ENCODE measurements at regions not wholly inside any gene's neighbourhood (a gene's known extent, or its start where the extent isn't known, plus 50 kb on each side); places are given as distances from the start of the nearest gene placed in this dataset.

DNA sequence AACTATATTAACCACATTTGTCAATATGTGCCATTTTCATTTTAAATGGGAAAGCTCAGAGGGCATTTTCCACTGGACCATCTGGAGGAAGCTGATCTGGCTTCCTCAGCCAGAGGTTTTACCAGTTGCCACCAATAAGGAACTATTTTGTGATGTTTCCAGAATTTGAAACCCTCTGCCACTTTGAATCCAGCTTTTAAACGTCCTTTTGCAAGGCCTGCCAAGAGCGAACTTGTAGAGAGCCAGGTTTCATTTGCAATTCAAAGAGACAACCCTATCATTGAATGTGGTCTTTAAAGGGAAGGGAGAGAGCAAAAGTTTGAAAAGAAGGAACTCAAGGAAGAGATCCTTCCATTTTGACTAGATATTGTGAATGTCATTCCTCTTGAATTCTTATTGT lies 123.3 kb upstream of the CHL1 start:
- peak overlapping the region in 1 of 3 experiments; percentile 71 for H3K27ac Mint-ChIP-seq
- H3K4me3 Mint-ChIP-seq = no peak overlapping the region

DNA sequence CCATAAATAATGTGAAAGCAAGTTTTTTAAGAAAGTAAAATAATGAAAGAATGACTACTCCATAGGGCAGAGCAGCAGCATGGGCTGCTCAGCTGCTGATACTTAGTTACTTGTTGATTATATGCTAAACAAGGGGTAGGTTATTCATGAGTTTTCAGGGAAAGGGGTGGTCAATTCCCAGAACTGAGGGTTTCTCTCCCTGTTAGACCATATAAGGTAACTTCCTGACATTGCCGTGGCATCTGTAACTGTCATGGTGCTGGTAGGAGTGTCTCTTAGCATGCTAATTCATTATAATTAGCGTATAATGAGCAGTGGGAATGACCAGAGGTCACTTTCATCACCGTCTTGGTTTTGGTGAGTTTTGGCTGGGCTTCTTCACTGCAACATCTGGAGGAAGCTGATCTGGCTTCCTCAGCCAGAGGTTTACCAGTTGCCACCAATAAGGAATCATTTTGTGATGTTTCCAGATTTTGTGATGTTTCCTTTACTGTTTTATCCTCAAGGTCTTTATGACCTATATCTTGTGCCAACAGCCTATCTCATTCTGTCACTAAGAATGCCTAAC lies 121.8 kb upstream of the CHL1 start:
- H3K4me3 Mint-ChIP-seq = no peak overlapping the region
- H3K9me3 Mint-ChIP-seq = no peaks in the 10 kb centered on the region
- H3K27me3 Mint-ChIP-seq (ENCODE audit: low read depth) = no peaks in the 10 kb centered on the region
- no peak overlapping the region for H3K27ac Mint-ChIP-seq
- no peaks in the 10 kb centered on the region for H3K36me3 Mint-ChIP-seq (ENCODE audit: low read depth)
- H3K4me1 Mint-ChIP-seq = peaks cover 18% of the 10 kb centered on the region
- TF ChIP-seq, protein P1, sequence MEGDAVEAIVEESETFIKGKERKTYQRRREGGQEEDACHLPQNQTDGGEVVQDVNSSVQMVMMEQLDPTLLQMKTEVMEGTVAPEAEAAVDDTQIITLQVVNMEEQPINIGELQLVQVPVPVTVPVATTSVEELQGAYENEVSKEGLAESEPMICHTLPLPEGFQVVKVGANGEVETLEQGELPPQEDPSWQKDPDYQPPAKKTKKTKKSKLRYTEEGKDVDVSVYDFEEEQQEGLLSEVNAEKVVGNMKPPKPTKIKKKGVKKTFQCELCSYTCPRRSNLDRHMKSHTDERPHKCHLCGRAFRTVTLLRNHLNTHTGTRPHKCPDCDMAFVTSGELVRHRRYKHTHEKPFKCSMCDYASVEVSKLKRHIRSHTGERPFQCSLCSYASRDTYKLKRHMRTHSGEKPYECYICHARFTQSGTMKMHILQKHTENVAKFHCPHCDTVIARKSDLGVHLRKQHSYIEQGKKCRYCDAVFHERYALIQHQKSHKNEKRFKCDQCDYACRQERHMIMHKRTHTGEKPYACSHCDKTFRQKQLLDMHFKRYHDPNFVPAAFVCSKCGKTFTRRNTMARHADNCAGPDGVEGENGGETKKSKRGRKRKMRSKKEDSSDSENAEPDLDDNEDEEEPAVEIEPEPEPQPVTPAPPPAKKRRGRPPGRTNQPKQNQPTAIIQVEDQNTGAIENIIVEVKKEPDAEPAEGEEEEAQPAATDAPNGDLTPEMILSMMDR (IDR thresholded peaks at IDR 0.05; ENCODE audit: unreplicated experiment in 3 of 3) = no peak

More for the DNA sequence above, 123.3 kb upstream of the CHL1 start:
- H3K9me3 Mint-ChIP-seq = no peaks in the 10 kb centered on the region
- no peaks in the 10 kb centered on the region for H3K36me3 Mint-ChIP-seq (ENCODE audit: low read depth)
- H3K4me1 Mint-ChIP-seq = peaks cover 18% of the 10 kb centered on the region
- TF ChIP-seq, protein P1 (IDR thresholded peaks at IDR 0.05; ENCODE audit: unreplicated experiment in 3 of 3) = no peak
- no peaks in the 10 kb centered on the region for H3K27me3 Mint-ChIP-seq (ENCODE audit: low read depth)

DNA sequence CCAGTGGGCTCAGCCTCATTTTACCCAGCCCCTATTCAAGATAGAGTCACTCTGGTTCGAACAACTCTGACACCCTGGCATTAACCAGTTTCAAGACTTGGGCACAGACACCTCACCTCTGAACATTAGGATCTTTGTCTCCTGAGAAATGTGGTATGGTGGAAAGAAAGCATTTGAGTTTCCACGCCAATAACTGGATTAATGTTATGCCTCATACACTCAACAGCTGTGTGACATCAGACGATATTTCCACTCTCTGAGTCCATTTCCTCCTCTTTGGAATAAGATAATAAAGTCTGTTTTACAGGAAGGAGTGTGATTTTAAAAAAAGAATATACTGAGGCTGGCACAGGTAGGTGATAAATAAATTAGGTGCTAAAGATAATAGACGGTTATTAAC lies 121.3 kb upstream of the CHL1 start:
- H3K4me3 Mint-ChIP-seq = no peak overlapping the region
- no peaks in the 10 kb centered on the region for H3K9me3 Mint-ChIP-seq
- H3K27me3 Mint-ChIP-seq (ENCODE audit: low read depth) = no peaks in the 10 kb centered on the region
- no peak overlapping the region for H3K27ac Mint-ChIP-seq
- TF ChIP-seq, protein P1 (IDR thresholded peaks at IDR 0.05; ENCODE audit: unreplicated experiment in 3 of 3) = no peak
- H3K4me1 Mint-ChIP-seq = peaks cover 18% of the 10 kb centered on the region
- H3K36me3 Mint-ChIP-seq (ENCODE audit: low read depth) = no peaks in the 10 kb centered on the region

GRCh38 chr3:79542-79941 lies 117.0 kb upstream of the CHL1 start:
- H3K4me1 Mint-ChIP-seq = no peaks in the 10 kb centered on the region
- TF ChIP-seq, protein P1 (IDR thresholded peaks at IDR 0.05; ENCODE audit: unreplicated experiment in 3 of 3) = no peak
- H3K4me3 Mint-ChIP-seq = no peak overlapping the region
- no peaks in the 10 kb centered on the region for H3K9me3 Mint-ChIP-seq
- no peak overlapping the region for H3K27ac Mint-ChIP-seq
- H3K36me3 Mint-ChIP-seq (ENCODE audit: low read depth) = no peaks in the 10 kb centered on the region
- no peaks in the 10 kb centered on the region for H3K27me3 Mint-ChIP-seq (ENCODE audit: low read depth)

GRCh38 chr3:82508-82907 lies 114.1 kb upstream of the CHL1 start:
- no peaks in the 10 kb centered on the region for H3K9me3 Mint-ChIP-seq

GRCh38 chr3:83096-83495 lies 113.5 kb upstream of the CHL1 start:
- TF ChIP-seq, protein P1 (IDR thresholded peaks at IDR 0.05; ENCODE audit: unreplicated experiment in 3 of 3) = no peak
- H3K9me3 Mint-ChIP-seq = no peaks in the 10 kb centered on the region
- no peaks in the 10 kb centered on the region for H3K36me3 Mint-ChIP-seq (ENCODE audit: low read depth)
- H3K4me3 Mint-ChIP-seq = no peak overlapping the region
- H3K27ac Mint-ChIP-seq = no peak overlapping the region
- no peaks in the 10 kb centered on the region for H3K4me1 Mint-ChIP-seq
- H3K27me3 Mint-ChIP-seq (ENCODE audit: low read depth) = no peaks in the 10 kb centered on the region

More at GRCh38 chr3:82508-82907, 114.1 kb upstream of the CHL1 start:
- no peaks in the 10 kb centered on the region for H3K4me1 Mint-ChIP-seq
- no peaks in the 10 kb centered on the region for H3K27me3 Mint-ChIP-seq (ENCODE audit: low read depth)
- TF ChIP-seq, protein P1 (IDR thresholded peaks at IDR 0.05; ENCODE audit: unreplicated experiment in 3 of 3) = no peak
- no peaks in the 10 kb centered on the region for H3K36me3 Mint-ChIP-seq (ENCODE audit: low read depth)
- H3K4me3 Mint-ChIP-seq = no peak overlapping the region
- H3K27ac Mint-ChIP-seq = no peak overlapping the region

Data from nephron (organoid).